ENCODE measurements at regions not wholly inside any gene's neighbourhood (a gene's known extent, or its start where the extent isn't known, plus 50 kb on each side); places are given as distances from the start of the nearest gene placed in this dataset.

GRCh38 chr6:19986691-19987438 lies 149.7 kb downstream of the ID4 start:
- TF ChIP-seq CTCF (conservative IDR thresholded peaks at IDR 0.05; ENCODE audit: low read depth, low read length) (no peak), EZH2 (IDR thresholded peaks at IDR 0.05; ENCODE audit: borderline replicate concordance, low read depth, low read length, poor library complexity, severe bottlenecking) (no peak)
